D341Med (cell line): ENCODE measurements at regions not wholly inside any gene's neighbourhood (a gene's known extent, or its start where the extent isn't known, plus 50 kb on each side); places are given as distances from the start of the nearest gene placed in this dataset.
A peak's percentile ranks its signal among the peaks of the same experiment; 100 is the strongest.
"Not testable (repeated sequence)": the region's sequence is repeated elsewhere in the genome, so short reads cannot be mapped to it uniquely, and the experiment has no call there.

Experiments
- DNase-seq: peaks from one replicate; pipeline ENCODE4 v3.0.0; 2012; ENCODE audit warnings: low spot score

- no peak for DNase-seq
Observed at GRCh38 chr6:93675856-93676417, 256.6 kb upstream of the EPHA7 start.

DNA sequence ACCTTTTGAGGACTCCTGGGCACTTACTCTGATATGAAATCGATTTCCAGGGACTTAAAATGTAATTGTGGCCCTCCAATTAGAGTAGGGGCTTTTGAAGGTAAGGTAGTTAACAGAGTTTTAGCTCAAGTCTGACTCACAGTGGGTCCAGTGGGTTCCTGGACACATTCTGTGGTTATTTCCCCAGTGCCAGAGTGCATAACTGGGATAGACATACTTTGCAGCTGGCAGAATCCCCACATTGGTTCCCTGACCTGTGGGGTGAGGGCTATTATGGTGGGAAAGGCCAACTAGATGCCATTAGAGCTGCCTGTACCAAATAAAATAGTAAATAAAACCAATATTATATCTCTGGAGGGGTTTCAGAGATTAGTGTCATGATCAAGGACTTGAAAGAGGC lies 243.8 kb upstream of the EPHA7 start:
- DNase-seq: no peak

DNA sequence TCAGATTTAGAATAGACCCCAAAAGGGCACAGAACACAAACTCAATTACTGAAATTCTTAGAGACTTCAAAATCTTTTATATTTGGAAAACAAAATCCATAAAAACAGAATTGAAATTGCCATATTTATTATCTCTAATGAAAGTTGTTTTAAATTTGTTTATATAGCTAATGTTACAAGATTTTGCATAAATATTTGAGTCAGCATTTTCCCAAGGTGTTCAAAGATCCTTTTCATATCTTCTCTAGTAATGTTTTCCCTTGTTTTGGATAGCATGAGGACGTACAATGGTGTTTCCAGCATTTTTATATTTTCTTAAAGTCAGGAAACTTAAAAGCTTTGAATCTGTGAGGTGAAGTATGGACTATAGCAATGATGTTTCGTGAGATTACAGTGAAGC lies 235.2 kb upstream of the EPHA7 start:
- no peak for DNase-seq

DNA sequence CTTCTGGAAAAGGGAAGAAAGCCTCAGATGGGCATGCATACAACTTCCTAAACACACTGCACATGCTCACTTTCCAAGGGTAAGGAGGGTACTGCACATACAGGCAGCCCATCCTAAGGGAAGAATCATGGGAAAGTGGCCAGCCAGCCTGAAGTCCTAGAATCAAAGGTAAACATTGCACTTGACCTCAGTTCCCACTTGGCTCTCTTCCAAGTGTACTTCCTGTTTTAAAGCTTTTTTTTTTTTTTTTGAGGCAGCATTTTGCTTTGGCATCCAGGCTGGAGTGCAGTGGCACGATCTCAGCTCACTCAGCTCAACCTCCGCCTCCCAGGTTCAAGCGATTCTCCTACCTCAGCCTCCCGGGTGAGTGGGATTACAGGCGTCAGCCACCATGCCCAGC lies 225.3 kb upstream of the EPHA7 start:
- DNase-seq: no peak

GRCh38 chr6:93639126-93639525 lies 219.8 kb upstream of the EPHA7 start:
- no peak for DNase-seq

GRCh38 chr6:93636987-93637664 lies 217.8 kb upstream of the EPHA7 start:
- DNase-seq: not testable (repeated sequence)

DNA sequence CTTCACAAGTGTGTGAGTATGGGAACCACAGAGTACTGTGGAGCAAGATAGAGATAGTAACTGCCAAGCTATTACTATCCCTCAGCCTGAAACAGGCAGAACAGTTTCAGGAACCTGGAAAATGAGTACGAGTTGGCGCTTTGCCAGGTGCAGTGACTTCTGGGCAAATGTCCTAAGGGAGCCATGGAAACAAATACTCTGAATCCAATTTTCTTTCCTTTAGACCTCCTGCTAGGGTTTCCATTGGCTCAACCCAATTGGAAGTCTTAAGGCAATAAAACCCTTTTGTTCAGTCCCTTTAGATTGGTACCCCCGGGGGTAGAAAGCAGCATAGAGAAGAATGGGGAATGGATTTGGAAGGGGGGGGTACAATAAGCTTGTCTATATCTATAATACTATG lies 205.0 kb upstream of the EPHA7 start:
- no peak for DNase-seq

DNA sequence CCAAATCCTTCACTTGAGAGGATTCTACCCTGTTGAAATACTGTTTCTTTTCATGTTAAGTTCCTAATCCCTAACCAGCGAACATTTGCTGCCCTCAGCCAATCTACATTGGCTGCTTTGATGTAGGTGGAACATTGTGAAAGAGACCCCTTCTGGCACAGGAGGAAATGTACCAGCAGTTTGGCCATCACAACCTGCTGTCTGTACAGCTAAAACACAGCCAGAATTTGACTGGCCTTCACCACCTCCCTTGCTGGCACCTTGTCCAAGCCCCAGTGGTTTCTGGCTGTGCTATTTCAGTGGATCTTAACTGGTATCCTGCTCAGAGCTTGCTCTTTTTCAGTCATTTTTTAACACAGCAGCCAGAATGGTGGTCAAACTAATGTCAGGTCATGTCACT lies 202.1 kb upstream of the EPHA7 start:
- DNase-seq: peak; percentile 14

GRCh38 chr6:93604951-93605350 lies 185.6 kb upstream of the EPHA7 start:
- DNase-seq: peak; percentile 61

- DNase-seq: no peak
Observed at GRCh38 chr6:93592417-93592816, 173.1 kb upstream of the EPHA7 start.

DNA sequence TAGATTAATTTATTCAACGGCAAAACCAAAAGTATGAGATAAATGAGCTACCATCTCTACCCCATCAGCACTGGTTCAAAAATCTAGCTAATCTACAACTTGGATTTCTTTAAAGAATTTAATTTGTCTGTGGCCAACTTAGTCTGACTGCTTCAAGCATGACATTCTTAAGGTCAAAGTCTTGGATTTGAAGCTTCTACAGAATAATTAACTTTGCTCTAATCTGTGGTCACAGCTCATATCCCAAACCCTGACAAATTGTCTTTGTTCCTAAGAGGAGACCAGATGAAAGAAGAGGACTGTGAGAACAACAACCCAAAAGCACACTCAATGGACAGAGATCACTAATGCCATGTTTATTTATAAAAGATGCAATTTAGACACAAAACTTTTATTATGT lies 166.9 kb upstream of the EPHA7 start:
- DNase-seq: no peak

DNA sequence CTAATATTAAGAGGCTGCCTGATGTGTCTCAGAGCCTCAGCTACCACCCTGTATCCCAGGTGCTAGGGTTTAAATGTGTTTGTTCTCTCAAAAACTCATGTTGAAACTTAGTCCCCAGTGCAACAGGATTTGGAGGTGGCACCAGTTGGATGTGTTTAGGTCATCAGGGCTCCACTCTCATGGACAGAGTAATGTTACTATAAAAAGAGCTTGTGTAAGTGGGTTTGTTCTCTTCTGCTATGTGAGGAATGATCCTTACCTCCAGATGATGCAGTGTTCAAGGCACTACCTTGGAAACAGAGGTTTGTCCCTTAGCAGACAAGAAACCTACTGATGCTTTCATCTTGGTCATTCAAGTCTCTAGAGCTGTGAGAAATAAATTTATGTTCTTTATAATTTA lies 164.9 kb upstream of the EPHA7 start:
- DNase-seq: no peak

- DNase-seq: no peak
Observed at GRCh38 chr6:93581371-93581770, 162.0 kb upstream of the EPHA7 start.

GRCh38 chr6:93580446-93580845 lies 161.1 kb upstream of the EPHA7 start:
- DNase-seq: no peak

GRCh38 chr6:93575495-93576267 lies 156.3 kb upstream of the EPHA7 start:
- DNase-seq: no peak

- no peak for DNase-seq
Observed at GRCh38 chr6:93574299-93574698, 154.9 kb upstream of the EPHA7 start.

GRCh38 chr6:93571346-93571745 lies 152.0 kb upstream of the EPHA7 start:
- DNase-seq: no peak

DNA sequence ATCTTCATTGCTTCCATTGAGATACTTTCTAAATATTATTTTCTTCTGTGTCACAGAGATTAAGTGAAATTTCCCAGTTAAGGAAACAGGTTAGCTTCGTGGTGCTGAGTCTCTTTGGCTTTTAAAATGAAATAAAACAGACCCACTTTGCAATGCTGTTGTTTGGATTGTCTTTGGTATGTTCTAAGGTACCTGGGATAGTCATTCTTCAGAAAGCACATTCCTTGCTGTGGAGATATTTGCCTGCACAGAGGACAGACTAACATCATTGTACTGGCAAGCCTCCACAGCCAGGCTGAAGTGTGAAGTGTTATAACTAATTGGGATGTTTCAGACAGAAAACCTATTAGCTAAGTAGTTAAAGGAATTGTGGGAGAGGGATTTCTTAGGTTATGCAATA lies 148.8 kb upstream of the EPHA7 start:
- DNase-seq: peak; percentile 46

DNA sequence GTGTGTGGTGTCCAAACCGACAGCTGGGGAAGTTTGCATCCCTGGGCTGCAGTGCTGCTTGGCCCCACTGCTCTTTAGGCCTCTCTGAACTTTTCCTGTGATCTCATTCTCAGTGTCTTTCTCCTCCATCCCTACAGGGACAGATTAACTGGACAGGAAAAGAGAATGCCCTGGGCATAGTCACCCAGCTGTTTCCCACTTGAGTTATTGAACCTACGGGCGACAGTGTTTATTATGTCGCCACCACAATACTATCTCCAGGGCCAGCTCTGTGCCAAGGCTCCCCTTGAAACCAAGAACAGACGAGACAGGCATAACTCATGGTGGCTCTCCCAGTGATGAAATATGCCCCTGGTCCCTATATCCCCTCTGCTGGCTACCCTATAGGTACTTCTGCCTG lies 147.8 kb upstream of the EPHA7 start:
- no peak for DNase-seq

- no peak for DNase-seq
Observed at GRCh38 chr6:93566285-93566684, 146.9 kb upstream of the EPHA7 start.

GRCh38 chr6:93562582-93562981 lies 143.2 kb upstream of the EPHA7 start:
- DNase-seq: no peak

DNA sequence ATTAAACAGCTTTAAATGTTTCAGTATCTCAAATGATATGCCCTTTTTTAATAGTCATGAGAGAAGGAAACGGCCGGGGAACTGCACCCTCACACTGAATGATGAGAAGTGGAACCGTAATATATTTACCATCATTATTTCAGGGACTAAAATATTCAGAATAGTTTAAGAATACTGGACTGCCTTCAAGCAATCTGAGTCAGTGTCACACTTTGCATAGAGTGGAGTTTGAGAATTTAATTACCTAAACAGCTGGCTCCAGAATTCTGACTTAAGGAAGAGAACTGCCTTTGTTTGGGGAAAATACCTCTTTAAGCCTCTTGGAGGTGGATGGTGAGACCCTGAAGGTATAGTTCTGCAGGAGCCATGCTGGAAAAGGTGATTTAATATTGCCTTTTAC lies 135.9 kb upstream of the EPHA7 start:
- no peak for DNase-seq

DNA sequence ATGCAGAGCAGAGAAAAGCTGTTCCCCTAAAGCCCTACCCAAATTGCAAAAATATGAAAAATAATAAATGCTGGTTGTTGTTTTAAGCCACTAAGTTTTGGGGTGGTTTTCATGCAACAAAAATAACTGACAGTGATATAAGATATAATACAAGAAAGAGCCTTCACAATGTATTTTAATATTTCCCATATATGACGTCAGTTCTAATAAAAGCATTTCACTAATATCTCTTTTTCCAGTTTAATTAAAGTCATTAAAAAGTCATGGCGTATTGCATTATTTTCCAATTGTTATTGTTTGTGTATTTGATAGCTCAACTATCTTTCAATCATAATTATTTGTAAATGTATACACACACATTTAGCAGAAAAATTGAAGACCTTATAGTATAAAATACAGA lies 134.7 kb upstream of the EPHA7 start:
- no peak for DNase-seq
